HepG2 (cell line): ENCODE measurements at regions not wholly inside any gene's neighbourhood (a gene's known extent, or its start where the extent isn't known, plus 50 kb on each side); places are given as distances from the start of the nearest gene placed in this dataset.

Experiments
- CREM ChIP-seq, 2 experiments: sonication (generic) in 1 of 2; formaldehyde crosslinking in 1 of 2; IDR thresholded peaks; 2 replicates each; pipeline versions ENCODE4 v1.4.0 to v1.6.1; 2016 to 2020; ENCODE audit warnings: antibody characterized with exemption in 1 of 2, mild to moderate bottlenecking in 1 of 2, missing genetic modification reagents in 1 of 2
- FOSL1 ChIP-seq: sonication (generic); formaldehyde crosslinking; IDR thresholded peaks from 2 replicates; pipeline ENCODE4 v1.9.0; 2021; ENCODE audit warnings: missing genetic modification reagents, borderline replicate concordance
- HDAC1 ChIP-seq: sonication (generic); formaldehyde crosslinking; IDR thresholded peaks from 2 replicates; pipeline ENCODE4 v1.5.1; 2020; ENCODE audit warnings: mild to moderate bottlenecking, missing genetic modification reagents
- NAIF1 ChIP-seq: sonication (generic); formaldehyde crosslinking; IDR thresholded peaks from 2 replicates; pipeline ENCODE4 v1.5.0; 2020; ENCODE audit warnings: mild to moderate bottlenecking, missing genetic modification reagents, borderline replicate concordance
- NFIC ChIP-seq: IDR thresholded peaks from 2 replicates; pipeline ENCODE4 v1.6.1; 2012; ENCODE audit warnings: mild to moderate bottlenecking, low read length, inconsistent platforms
- NR2F2 ChIP-seq: IDR thresholded peaks from 2 replicates; pipeline ENCODE4 v1.6.1; 2012; ENCODE audit warnings: low read depth, inconsistent platforms, borderline replicate concordance
- SALL1 ChIP-seq: sonication (generic); formaldehyde crosslinking; IDR thresholded peaks from 2 replicates; pipeline ENCODE4 v1.8.0; 2022; ENCODE audit warnings: mild to moderate bottlenecking, missing genetic modification reagents
- SMAD9 ChIP-seq: sonication (generic); formaldehyde crosslinking; IDR thresholded peaks from 2 replicates; pipeline ENCODE4 v1.5.1; 2020; ENCODE audit warnings: mild to moderate bottlenecking, missing genetic modification reagents
- TARDBP ChIP-seq: sonication (generic); formaldehyde crosslinking; IDR thresholded peaks from 2 replicates; pipeline ENCODE4 v1.8.0; 2022; ENCODE audit warnings: mild to moderate bottlenecking, missing genetic modification reagents
- ZNF232 ChIP-seq: sonication (generic); formaldehyde crosslinking; IDR thresholded peaks from 2 replicates; pipeline ENCODE4 v1.4.0; 2020; ENCODE audit warnings: missing genetic modification reagents, borderline replicate concordance
- ZNF33A ChIP-seq: sonication (generic); formaldehyde crosslinking; IDR thresholded peaks from 2 replicates; pipeline ENCODE4 v1.5.1; 2020; ENCODE audit warnings: missing genetic modification reagents, mild to moderate bottlenecking, moderate library complexity, borderline replicate concordance
- ZSCAN30 ChIP-seq: sonication (generic); formaldehyde crosslinking; IDR thresholded peaks from 2 replicates; pipeline ENCODE4 v1.5.0; 2020; ENCODE audit warnings: mild to moderate bottlenecking, missing genetic modification reagents
- TF ChIP-seq, protein P1 (sequence below): sonication (generic); formaldehyde crosslinking; IDR thresholded peaks from 2 replicates; pipeline ENCODE4 v1.9.0; 2022; ENCODE audit warnings: low read depth, missing genetic modification reagents
- TF ChIP-seq, protein P2 (sequence below): sonication (generic); formaldehyde crosslinking; IDR thresholded peaks from 2 replicates; pipeline ENCODE4 v1.5.1; 2020; ENCODE audit warnings: mild to moderate bottlenecking, missing genetic modification reagents, borderline replicate concordance
- TF ChIP-seq, protein P3 (sequence below): sonication (generic); formaldehyde crosslinking; IDR thresholded peaks from 2 replicates; pipeline ENCODE4 v1.4.0; 2020; ENCODE audit warnings: mild to moderate bottlenecking, missing genetic modification reagents
- TF ChIP-seq, protein P4 (sequence below): sonication (generic); formaldehyde crosslinking; IDR thresholded peaks from 2 replicates; pipeline ENCODE4 v1.5.1; 2020; ENCODE audit warnings: mild to moderate bottlenecking, missing genetic modification reagents, borderline replicate concordance

DNA sequence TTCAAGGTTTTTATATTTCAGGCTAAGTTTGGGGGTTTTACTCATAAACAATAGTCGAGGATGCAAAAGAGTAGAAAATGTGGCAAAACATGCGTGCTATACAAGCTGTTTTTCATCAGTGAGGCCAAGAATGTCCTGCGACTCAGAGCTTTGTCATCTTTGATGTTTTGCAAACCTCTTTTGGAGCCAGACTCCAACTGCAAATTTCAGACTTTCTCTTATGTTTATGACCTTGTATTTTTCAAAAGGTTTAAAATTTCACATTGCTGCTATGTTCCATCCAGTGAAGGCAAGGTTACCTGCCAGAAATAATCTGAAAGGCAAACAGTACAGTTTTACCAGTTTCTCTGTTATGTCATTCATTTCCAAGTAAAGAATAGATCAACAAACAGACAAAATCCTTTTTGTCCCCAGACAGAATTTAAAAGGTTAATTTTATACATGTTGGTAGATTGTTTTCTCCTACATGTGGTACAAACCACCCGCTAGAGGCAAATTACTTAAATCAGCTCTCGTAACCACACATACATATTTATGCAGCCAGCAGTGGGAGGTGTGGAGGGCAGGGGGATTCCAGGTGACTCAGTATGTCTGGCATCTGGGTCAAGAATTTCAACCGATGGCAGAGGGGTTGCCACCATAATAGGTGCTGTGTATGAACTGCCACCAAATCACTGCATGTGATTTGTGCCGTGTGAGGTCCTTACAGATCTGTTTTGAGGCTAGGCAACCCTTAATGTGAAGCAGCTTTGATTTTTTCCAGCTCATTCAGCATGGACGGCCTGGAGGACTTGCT lies 119.8 kb upstream of the CPM start (continued):
- TF ChIP-seq, protein P1, sequence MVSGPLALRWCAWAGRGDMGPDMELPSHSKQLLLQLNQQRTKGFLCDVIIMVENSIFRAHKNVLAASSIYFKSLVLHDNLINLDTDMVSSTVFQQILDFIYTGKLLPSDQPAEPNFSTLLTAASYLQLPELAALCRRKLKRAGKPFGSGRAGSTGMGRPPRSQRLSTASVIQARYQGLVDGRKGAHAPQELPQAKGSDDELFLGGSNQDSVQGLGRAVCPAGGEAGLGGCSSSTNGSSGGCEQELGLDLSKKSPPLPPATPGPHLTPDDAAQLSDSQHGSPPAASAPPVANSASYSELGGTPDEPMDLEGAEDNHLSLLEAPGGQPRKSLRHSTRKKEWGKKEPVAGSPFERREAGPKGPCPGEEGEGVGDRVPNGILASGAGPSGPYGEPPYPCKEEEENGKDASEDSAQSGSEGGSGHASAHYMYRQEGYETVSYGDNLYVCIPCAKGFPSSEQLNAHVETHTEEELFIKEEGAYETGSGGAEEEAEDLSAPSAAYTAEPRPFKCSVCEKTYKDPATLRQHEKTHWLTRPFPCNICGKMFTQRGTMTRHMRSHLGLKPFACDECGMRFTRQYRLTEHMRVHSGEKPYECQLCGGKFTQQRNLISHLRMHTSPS = peak; percentile 65; the same call in 1 of the 2 replicates
- TF ChIP-seq FOSL1 (CRISPR knock-in tag) (peak; percentile 85), SALL1 (CRISPR knock-in tag) (peak; percentile 76), NR2F2 (no peak), TARDBP (0 out of 2 replicates have a peak, but pooled peaks have one; percentile 34), ZNF33A (CRISPR knock-in tag) (no peak), HDAC1 (peak; percentile 27; the same call in 1 of the 2 replicates), NFIC (peak; percentile 71; the same call in 1 of the 2 replicates), ZNF232 (CRISPR knock-in tag) (no peak), NAIF1 (CRISPR knock-in tag) (no peak), SMAD9 (CRISPR knock-in tag) (no peak), ZSCAN30 (CRISPR knock-in tag) (no peak), CREM (IDR thresholded peaks at IDR 0.05) (peak; percentile 69), CREM (CRISPR knock-in tag; IDR thresholded peaks at IDR 0.05) (no peak)
- TF ChIP-seq, protein P2, sequence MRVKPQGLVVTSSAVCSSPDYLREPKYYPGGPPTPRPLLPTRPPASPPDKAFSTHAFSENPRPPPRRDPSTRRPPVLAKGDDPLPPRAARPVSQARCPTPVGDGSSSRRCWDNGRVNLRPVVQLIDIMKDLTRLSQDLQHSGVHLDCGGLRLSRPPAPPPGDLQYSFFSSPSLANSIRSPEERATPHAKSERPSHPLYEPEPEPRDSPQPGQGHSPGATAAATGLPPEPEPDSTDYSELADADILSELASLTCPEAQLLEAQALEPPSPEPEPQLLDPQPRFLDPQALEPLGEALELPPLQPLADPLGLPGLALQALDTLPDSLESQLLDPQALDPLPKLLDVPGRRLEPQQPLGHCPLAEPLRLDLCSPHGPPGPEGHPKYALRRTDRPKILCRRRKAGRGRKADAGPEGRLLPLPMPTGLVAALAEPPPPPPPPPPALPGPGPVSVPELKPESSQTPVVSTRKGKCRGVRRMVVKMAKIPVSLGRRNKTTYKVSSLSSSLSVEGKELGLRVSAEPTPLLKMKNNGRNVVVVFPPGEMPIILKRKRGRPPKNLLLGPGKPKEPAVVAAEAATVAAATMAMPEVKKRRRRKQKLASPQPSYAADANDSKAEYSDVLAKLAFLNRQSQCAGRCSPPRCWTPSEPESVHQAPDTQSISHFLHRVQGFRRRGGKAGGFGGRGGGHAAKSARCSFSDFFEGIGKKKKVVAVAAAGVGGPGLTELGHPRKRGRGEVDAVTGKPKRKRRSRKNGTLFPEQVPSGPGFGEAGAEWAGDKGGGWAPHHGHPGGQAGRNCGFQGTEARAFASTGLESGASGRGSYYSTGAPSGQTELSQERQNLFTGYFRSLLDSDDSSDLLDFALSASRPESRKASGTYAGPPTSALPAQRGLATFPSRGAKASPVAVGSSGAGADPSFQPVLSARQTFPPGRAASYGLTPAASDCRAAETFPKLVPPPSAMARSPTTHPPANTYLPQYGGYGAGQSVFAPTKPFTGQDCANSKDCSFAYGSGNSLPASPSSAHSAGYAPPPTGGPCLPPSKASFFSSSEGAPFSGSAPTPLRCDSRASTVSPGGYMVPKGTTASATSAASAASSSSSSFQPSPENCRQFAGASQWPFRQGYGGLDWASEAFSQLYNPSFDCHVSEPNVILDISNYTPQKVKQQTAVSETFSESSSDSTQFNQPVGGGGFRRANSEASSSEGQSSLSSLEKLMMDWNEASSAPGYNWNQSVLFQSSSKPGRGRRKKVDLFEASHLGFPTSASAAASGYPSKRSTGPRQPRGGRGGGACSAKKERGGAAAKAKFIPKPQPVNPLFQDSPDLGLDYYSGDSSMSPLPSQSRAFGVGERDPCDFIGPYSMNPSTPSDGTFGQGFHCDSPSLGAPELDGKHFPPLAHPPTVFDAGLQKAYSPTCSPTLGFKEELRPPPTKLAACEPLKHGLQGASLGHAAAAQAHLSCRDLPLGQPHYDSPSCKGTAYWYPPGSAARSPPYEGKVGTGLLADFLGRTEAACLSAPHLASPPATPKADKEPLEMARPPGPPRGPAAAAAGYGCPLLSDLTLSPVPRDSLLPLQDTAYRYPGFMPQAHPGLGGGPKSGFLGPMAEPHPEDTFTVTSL (CRISPR knock-in tag) = peak; percentile 88; the same call in 1 of the 2 replicates
- TF ChIP-seq, protein P3, sequence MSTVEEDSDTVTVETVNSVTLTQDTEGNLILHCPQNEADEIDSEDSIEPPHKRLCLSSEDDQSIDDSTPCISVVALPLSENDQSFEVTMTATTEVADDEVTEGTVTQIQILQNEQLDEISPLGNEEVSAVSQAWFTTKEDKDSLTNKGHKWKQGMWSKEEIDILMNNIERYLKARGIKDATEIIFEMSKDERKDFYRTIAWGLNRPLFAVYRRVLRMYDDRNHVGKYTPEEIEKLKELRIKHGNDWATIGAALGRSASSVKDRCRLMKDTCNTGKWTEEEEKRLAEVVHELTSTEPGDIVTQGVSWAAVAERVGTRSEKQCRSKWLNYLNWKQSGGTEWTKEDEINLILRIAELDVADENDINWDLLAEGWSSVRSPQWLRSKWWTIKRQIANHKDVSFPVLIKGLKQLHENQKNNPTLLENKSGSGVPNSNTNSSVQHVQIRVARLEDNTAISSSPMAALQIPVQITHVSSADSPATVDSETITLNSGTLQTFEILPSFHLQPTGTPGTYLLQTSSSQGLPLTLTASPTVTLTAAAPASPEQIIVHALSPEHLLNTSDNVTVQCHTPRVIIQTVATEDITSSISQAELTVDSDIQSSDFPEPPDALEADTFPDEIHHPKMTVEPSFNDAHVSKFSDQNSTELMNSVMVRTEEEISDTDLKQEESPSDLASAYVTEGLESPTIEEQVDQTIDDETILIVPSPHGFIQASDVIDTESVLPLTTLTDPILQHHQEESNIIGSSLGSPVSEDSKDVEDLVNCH (CRISPR knock-in tag) = no peak
- TF ChIP-seq, protein P4, sequence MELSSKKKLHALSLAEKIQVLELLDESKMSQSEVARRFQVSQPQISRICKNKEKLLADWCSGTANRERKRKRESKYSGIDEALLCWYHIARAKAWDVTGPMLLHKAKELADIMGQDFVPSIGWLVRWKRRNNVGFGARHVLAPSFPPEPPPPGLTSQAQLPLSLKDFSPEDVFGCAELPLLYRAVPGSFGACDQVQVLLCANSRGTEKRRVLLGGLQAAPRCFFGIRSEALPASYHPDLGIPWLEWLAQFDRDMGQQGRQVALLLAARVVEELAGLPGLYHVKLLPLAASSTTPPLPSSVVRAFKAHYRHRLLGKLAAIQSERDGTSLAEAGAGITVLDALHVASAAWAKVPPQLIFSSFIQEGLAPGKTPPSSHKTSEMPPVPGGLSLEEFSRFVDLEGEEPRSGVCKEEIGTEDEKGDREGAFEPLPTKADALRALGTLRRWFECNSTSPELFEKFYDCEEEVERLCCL (CRISPR knock-in tag) = no peak
